HG03064 (cell line): ENCODE measurements at regions not wholly inside any gene's neighbourhood (a gene's known extent, or its start where the extent isn't known, plus 50 kb on each side); places are given as distances from the start of the nearest gene placed in this dataset.
"Not testable (repeated sequence)": the region's sequence is repeated elsewhere in the genome, so short reads cannot be mapped to it uniquely, and the experiment has no call there.

Source experiments
- ATAC-seq: cut with Tn5 transposase; IDR thresholded peaks from one replicate; pipeline ENCODE4 v1.9.1; 2021; ENCODE audit warnings: low read depth; ENCODE audit not compliant: unreplicated experiment

GRCh38 chr11:24389575-24389974 lies 107.3 kb upstream of the LUZP2 start:
- ATAC-seq: no peak

GRCh38 chr11:24390016-24390415 lies 106.8 kb upstream of the LUZP2 start:
- ATAC-seq: no peak

GRCh38 chr11:24390762-24391161 lies 106.1 kb upstream of the LUZP2 start:
- ATAC-seq: no peak

- no peak for ATAC-seq
Observed at GRCh38 chr11:24391167-24391566, 105.7 kb upstream of the LUZP2 start.

GRCh38 chr11:24400059-24400665 lies 96.7 kb upstream of the LUZP2 start:
- ATAC-seq: no peak

- ATAC-seq: no peak
Observed at GRCh38 chr11:24406389-24406788, 90.5 kb upstream of the LUZP2 start.

- ATAC-seq: no peak
Observed at GRCh38 chr11:24406980-24407379, 89.9 kb upstream of the LUZP2 start.

GRCh38 chr11:24407733-24408132 lies 89.1 kb upstream of the LUZP2 start:
- no peak for ATAC-seq

- ATAC-seq: no peak
Observed at GRCh38 chr11:24408202-24408601, 88.7 kb upstream of the LUZP2 start.

GRCh38 chr11:24411791-24412190 lies 85.1 kb upstream of the LUZP2 start:
- ATAC-seq: no peak

- ATAC-seq: no peak
Observed at GRCh38 chr11:24412722-24413121, 84.1 kb upstream of the LUZP2 start.

GRCh38 chr11:24413391-24413790 lies 83.5 kb upstream of the LUZP2 start:
- ATAC-seq: no peak

- ATAC-seq: not testable (repeated sequence)
Observed at GRCh38 chr11:24415955-24416636, 80.8 kb upstream of the LUZP2 start.

- no peak for ATAC-seq
Observed at GRCh38 chr11:24421766-24422165, 75.1 kb upstream of the LUZP2 start.

- no peak for ATAC-seq
Observed at GRCh38 chr11:24422376-24422775, 74.5 kb upstream of the LUZP2 start.

- ATAC-seq: no peak
Observed at GRCh38 chr11:24437123-24437522, 59.7 kb upstream of the LUZP2 start.
